Stimulated activated CD4-positive, alpha-beta T cell treated with anti-CD3 and anti-CD28 coated beads, Interleukin-12 subunit alpha, Interleukin-12 subunit beta, amount 100 ng/mL, for 4 hours (primary cell): ENCODE measurements at regions not wholly inside any gene's neighbourhood (a gene's known extent, or its start where the extent isn't known, plus 50 kb on each side); places are given as distances from the start of the nearest gene placed in this dataset.
A peak's percentile ranks its signal among the peaks of the same experiment; 100 is the strongest.

Experiments used
- DNase-seq: peaks from one replicate; pipeline ENCODE4 v3.0.0-alpha.2; 2020

DNA sequence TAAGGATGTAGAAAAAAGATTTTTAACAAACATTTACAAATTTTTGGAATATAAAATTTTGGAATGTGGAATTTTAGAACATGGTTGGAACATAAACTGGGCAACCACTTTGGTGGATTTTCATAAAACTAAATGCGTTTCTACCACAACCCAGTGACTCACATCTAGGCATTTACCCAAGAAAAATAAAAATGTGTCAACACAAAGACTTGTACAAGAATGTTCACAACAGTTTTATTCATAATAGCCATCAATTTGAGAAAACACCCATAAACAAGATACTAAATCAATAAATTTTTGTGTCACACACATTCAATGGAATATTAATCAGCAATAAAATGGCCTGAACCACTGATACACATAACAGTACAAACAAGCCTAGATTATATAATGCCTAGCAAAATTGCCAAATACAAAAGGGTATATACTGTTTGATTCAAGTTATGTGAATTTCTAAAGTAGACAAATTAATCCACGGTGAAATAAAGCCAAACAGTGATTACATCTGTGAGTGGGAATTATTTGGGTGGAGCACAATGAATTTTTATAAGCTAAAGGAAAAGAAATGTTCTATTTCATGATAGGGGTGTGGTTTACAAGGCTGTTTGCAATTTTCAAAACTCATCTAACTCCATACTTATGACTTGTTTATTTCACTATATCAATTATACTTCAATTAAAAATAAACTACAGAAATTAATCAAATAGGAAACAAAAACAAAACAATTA is 415.2 kb upstream of the OR4E1 start:
- no peak for DNase-seq

DNA sequence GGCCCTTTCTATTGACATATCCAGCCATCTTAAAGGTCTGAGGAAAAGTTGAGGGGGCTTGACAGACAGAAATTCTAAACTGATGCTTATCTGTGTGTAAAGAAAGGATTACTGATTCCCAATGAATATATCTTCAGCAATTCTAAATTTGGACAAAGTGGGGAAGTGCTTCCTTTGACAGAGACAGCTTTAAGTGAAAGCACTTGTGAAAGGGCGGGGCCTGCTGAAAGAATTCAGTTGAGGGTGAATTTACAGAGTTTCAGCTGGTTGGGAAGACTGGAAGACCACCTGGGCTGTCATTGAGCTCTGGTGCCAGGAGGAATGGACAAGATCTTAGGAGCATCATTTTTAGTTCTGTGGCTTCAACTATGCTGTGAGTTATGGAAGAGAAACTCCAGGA is 412.5 kb upstream of the OR4E1 start:
- no peak for DNase-seq

DNA sequence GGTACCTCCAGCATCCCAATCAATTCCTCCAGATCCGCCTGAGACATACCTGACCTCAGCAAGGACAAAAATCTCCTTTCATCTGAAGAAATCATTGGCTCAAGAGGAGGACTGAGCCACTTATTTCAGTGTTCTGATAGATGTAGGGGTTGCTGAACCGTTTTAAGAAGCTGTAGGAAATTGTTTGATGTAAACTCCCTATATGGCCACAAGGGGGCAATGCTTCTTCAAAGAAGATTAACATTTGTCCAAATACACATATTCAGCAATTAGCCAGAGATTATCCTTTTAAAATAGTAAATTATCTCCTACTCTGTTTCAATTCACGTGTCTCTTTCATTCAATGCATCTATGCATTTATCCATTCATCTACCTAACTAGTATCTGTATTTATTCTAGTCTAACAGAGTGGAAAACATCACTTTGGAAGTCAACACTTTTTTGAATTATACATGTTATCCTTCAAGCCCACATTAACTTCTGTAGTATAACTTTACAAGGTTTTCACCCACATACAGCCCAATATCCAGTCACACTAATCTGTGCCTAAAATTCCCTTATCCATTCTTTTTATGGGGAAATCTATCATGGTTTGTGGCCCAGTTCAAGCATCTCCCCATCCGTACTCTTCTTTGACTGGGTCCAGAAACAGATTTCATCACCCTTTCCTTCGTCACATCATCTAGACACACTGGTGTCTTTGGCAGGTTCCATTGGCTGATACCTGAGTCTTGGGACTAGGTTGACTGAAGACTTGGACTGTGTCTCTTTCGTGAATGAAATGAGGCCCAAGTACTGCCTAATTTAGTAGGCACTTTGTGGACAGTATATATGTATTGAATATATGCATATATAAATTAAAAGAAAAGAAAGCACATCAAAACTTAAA is 411.0 kb upstream of the OR4E1 start:
- no peak for DNase-seq

DNA sequence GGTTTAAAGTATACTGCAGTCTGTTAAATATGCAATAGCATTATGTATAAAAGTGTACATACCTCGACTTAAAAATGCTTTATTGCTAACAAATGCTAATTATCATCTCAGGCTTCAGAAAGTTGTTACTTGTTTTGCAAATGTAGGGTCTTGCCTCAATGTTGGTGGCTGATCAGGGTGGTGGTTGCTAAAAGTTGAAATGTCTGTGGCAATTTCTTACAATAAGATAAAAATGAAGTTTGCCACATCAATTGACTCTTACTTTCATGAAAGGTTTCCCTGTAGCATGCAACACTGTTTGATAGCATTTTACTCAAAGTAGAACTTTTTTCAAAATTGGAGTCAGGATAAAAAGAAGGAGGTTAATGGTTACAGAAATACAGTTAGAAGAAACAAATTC is 407.7 kb upstream of the OR4E1 start:
- no peak for DNase-seq

DNA sequence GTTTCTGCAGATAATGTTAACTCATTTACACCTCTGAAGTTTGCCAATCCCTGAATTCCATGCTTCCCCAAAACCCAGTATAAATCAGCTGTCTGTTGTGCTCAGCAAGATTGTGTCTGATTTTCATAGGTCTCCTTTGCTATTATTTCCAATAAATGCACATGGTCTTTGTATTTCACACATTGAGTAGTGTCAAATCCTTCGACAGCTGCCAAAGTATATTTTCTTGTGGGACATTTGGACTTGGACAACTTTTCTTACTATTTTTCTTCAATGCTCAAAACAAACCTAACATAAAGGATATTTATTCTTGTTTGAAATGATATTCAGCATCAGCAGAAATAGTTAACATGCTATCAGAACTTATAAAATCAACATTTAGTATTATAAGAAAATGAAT is 406.1 kb upstream of the OR4E1 start:
- no peak for DNase-seq

DNA sequence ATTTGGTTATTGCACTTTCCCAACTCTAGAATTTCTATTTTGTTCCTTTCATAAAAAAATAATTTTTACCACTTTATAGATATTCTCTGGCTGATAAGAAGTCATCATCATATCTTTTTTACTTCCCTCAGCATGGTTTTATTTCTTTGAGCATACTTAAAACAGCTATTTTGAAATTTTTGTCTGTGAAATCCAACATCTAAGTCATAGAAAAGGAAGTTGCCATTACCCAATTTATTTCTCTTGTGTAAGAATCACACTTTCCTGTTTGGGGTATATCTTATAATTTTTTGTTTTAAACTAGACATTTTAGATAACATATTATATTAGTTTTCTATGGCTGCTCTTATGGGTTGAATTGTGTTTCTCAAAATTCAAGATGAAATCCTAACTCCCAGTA is 400.2 kb upstream of the OR4E1 start:
- DNase-seq = no peak

DNA sequence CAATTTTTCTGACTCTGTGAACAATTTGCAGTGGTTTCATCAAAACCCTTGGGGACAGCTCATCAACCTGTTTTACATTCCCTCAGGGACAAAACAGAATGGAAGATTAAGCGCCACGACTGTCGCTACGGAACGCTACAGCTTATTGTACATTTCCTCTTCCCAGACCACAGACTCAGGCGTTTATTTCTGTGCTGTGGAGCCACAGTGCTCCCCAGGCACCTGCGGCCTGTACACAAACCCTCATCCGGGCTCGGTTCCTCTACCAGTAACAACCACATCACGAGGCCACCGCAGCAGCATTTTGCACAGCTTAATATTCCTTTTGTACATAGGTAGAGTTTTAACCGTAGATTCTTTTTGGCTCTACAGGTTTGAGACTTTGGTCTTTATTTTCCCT is 397.4 kb upstream of the OR4E1 start:
- no peak for DNase-seq

DNA sequence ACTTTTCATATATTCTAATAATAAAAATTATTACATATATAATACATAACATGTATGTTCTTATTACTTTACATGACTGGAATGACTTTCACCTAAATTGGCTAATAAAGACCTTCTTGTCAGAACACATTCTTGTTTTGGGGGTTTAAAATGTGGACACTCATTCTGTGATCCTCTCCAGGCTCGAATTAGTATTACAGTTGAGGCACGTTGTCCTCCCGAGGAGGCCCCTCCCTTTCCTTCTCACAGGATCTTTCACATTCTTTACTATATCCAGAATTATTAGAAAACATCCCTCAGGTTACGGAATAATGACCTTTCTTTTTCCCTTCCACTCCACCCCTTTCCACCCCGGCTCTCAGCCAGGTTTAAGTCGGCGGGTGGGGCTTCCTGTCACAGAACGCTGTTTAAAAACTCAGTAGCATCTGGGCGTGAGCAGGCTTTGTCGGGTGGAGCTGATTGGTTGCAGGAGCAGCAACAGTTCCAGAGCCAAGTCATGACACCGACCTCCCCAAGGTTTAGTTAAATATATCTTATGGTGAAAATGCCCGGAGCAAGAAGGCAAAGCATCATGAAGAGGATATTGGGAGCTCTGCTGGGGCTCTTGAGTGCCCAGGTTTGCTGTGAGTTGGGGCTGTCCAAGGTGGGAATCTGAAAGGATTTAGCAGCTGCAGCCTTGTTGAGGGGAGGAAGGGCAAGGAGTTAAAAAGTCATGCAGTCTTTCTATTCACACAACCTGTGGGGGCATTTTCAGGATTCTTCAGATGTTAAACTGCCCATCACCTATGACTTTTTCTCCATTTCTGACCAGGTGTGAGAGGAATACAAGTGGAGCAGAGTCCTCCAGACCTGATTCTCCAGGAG is 396.7 kb upstream of the OR4E1 start:
- DNase-seq = peak; percentile 32

DNA sequence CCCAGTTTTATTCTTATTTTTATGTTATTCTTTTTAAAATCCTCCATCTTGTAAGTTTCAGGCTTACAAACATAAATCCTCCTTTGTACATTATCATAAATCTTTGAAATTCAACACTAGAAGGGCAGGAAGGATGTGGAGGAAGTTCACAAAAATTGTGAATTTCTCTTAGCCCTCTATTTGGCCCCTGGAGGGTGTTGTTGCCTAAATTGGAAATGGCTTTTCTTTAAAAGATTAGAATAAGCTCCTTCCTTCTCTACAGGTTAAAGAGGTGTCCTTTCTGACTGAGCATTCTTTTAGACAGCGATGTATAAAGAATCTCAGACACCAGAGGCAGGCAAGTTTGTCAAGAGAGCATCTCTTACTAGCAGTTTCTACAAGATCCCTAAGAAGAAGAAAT is 391.7 kb upstream of the OR4E1 start:
- no peak for DNase-seq

DNA sequence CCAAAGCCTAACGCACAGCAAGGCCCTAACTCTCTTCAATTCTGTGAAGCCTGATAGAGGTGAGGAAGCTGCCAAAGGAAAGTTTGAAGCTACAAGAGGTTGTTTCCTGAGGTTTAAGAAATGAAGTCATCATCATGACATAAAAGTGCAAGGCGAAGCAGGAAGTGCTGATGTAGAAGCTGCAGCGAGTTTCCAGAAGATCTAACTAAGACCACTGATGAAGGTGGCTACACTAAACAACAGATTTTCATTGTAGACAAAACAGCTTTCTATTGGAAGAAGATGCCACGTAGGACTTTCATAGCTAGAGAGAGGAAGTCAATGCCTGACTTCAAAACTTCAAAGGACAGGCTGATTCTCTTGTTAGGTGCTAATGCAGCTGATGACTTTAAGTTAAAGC is 385.6 kb upstream of the OR4E1 start:
- no peak for DNase-seq

DNA sequence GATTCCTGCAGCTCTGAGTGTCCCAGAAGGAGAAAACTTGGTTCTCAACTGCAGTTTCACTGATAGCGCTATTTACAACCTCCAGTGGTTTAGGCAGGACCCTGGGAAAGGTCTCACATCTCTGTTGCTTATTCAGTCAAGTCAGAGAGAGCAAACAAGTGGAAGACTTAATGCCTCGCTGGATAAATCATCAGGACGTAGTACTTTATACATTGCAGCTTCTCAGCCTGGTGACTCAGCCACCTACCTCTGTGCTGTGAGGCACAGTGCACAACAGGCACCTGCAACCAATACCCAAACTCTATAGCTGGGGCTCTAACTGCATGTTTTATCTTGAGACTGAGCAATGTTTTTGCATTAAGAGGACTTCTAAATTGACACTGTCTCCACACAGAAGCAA is 379.2 kb upstream of the OR4E1 start:
- DNase-seq = no peak

DNA sequence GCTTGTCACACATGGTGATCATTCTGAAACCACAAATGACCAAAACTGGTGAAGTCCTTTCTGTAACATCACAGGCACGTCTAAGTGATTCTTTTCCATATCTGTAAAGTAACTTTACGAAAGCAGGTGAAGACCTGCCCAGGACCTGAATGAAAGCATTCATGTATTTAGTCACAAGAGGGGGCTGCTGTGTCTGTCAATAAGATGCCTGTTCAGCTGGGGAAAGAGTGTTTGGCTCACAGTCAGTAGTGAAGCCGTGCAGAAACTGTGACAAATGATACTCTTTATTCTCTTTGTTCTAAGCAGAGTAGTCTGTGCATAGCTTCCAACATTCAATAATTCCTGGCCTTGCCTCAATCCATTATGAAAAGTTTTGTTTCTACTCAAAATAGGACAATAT is 373.5 kb upstream of the OR4E1 start:
- DNase-seq = no peak

DNA sequence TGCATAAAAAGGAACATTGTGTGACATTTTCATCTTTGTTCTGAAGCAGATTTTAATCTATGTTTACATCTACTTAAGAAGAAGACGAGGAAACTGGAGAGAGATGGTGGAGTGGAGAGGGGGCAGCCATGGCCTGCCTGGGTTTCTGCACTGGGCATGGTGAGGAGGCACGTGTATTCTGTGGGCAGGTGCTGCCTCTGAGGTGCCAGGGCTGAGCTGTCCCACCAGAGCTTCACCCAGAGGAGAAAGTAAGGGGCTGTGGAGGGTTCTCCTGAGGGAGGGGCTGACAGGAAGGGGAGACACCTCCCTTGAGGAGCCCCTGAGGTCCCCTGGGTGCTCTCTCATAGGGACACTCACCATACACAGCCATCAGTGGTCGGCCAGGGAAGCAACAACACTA is 372.4 kb upstream of the OR4E1 start:
- DNase-seq = no peak

DNA sequence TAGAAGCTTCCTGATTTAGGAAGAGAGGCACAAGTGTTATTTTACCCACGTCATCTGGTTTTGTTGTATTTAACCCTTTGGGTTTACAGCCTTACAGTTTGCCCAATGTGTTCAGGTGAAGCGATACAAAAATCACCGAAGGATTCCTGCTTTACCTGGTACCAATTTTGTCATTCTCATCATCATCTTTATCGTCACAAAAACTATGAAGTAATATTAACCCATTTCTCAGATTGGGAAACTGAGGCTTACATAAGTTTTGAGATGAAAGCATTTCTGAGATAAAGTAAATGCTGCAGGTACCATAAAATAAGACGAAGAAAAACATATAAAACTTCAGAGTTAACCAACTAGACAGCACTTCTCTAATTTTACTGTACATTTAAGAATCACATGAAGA is 370.6 kb upstream of the OR4E1 start:
- no peak for DNase-seq

DNA sequence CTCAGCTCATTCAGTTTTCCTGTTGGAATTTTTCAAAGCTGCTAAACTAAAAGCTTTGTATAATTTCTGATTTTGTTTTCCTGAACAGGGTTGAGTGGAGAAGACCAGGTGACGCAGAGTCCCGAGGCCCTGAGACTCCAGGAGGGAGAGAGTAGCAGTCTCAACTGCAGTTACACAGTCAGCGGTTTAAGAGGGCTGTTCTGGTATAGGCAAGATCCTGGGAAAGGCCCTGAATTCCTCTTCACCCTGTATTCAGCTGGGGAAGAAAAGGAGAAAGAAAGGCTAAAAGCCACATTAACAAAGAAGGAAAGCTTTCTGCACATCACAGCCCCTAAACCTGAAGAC is 367.1 kb upstream of the OR4E1 start:
- DNase-seq = no peak

DNA sequence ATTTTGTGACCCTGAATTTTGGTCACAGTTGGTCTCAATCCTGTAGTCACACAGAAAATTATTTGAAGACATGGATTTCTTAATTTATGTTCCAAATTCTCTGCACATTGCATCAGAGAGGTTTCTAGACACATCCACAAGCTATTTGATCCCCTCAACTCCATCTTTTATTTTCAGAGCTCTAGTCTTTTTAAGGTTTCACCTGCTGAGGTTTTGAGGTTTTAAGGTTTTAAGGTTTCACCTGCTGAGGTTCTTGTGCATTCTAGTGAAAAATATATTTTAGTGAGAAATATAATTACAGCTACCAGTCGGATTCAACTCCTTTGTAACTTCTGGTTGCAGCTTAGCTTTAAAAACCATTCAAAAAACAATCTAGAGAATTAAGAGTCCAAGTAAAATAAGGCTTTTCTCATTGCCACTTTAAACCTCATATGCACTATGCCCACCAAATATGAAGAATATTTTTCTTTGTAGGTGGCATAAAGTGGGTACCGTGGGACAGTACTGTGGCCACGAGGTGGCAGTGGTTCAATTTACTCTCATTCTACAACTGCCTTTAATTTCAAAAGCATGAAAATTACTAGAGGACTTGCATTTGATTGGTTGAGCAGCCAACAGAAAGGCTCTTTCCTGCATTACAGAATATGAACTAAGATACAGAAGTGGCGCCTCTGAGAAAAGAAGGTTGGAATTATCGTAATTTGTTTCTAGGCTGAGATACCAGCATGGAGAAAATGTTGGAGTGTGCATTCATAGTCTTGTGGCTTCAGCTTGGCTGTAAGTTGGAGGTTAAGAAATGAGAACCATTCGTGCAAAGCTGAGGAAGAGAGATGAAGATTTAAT is 366.5 kb upstream of the OR4E1 start:
- DNase-seq = peak; percentile 25

DNA sequence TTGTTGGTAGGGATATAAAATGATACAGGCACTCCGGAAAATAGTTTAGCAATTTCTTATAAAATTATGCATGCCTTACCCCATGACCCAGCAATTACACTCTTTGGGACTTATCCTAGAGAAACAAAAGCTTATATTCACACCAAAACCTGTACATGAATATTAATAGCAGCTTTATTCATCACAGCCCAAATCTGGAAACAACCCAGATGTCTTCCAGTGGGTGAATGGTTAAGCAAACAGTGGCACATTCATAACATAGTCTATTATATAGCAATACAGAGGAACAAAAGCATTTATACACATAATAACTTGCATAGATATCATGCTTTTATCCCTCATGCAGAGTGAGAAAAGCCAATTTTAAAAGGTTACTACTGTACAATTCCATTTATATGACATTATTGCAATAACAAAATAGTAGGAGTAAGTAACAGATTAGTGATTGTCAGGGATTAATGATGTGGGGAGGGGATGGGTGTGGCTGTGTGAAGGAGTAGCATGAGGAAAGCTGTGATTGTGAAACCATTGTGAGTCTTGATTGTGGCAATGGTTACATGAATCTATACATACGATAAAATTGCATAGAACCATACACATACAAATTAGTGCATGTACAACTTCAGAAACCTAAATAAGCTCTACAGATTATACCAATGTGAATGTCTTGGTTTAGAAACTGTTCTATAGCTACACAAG is 363.1 kb upstream of the OR4E1 start:
- DNase-seq = no peak

DNA sequence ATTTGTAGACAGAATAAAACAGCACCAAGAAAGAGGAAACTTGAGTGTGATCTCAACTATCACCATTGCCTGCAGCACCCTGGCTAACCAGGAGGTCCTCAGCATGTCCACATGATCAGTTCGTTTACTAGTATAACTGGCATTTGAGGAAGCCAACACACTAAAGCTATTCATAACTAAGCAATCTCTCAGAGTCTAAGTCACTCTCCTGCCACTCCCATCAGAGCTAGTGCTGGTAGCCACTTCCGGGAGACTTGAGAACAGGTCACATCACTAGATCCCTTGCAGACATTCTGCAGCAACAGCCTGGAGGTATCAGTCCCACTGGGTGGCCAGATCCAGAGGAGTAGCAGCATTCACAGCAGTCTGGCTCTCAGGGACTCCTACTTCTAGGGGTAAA is 352.9 kb upstream of the OR4E1 start:
- DNase-seq = no peak

DNA sequence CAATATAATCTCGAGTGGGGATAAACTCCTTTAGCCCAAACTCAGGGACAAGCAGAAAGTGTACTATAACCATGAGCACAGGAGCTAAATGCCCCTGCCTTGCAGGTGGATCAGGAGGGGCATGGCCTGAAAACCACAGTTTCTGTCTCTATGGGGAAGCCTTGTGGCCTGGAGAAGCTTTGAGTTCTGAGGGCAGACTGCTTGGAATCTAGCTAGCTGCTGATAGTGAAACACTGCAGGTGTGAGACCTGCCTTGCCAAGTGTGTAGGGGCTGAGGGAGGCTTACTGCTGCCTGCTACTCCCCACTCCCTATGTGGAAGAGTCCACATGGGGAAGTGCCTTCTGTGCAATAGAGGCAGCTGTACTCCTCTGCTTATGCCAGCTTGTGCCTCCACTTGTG is 352.3 kb upstream of the OR4E1 start:
- DNase-seq = no peak

DNA sequence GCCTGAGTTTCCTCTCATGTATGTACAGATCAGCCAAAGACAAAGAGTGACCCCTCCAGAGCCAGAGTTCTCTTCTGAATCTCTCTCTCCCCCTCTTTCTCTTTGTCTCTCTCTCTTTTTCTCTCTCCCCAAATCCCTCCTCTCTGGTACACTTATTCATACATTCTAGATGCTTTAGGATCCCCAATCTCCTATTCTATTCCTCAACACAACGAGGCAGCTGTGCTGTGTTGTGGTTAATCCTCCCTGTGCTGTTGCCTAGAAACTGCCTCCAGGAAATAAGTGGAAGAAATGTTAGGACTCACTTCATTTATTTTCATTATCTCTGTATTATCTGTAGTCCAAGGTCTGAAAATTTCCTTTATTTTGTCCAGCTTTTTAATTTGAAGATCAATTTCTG is 350.5 kb upstream of the OR4E1 start:
- DNase-seq = no peak

DNA sequence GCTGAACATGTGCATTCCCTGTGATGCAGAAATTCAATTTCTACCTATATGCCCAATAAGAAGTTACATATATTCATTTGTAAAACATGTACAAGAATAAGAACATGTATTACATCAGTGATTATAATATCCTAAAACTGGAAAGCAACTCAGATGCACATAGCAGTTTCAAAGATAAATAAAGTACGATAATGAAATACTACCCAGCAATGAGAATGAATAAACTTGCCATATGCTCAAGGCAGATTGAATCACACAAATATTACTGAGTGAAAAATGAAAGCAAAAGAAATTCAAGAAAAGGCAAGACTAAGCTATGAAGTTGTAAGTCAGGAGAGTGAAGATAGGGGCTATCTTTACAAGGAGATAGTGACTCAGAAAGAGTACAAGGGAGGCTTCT is 345.3 kb upstream of the OR4E1 start:
- no peak for DNase-seq

DNA sequence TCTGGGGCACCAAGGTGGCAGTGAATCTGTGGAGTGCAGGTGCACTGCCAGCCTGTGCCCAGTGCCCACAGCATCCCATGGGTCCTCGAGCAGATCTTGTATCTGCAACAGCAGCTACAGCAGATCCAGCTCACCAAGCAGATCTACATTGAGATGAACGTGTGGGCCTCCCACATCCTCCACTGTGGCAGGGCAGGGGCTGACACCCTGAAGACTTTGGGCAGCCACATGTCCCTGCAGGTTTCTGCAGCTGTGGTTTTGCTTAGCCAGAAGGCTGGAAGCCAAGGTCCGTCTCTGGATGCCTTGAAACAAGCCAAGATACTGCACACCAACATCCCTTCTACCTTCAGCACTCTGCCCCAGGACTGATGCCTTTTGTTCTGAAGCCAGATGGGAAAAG is 338.8 kb upstream of the OR4E1 start:
- no peak for DNase-seq
